GM18511 (cell line): ENCODE measurements at regions not wholly inside any gene's neighbourhood (a gene's known extent, or its start where the extent isn't known, plus 50 kb on each side); places are given as distances from the start of the nearest gene placed in this dataset.
A peak's percentile ranks its signal among the peaks of the same experiment; 100 is the strongest.
"Not testable (repeated sequence)": the region's sequence is repeated elsewhere in the genome, so short reads cannot be mapped to it uniquely, and the experiment has no call there.

Experiments used
- ATAC-seq: cut with Tn5 transposase; IDR thresholded peaks from one replicate; pipeline ENCODE4 v1.9.1; 2021; ENCODE audit warnings: mild to moderate bottlenecking, moderate library complexity; ENCODE audit not compliant: unreplicated experiment

DNA sequence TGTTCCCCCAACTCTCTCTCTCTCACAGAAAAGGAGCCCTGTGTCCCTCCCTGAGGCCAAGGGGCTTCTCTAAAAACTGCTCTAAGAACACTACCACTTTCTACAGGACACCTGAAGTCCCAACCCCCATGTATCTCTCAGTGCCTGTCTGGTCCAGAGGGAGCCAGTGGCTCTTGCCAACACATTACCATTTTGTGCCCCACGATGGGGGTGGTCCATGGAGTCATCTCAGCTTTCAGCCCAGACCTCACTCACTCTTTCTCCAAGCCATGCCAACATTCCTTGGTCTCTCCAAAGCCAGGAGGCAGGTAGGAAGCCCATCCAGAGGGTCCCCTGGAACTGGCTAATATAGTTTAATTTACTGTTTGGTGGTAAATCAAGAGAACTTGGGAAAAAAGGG, 962.1 kb upstream of the DEFB115 start:
- not testable (repeated sequence) for ATAC-seq

GRCh38 chr20:30295967-30296366, 961.5 kb upstream of the DEFB115 start:
- not testable (repeated sequence) for ATAC-seq

- ATAC-seq, result not testable (repeated sequence)
These were observed 959.4 kb upstream of the DEFB115 start for GRCh38 chr20:30297878-30298595.

- ATAC-seq, result not testable (repeated sequence)
These were observed 957.2 kb upstream of the DEFB115 start for GRCh38 chr20:30300220-30300642.

DNA sequence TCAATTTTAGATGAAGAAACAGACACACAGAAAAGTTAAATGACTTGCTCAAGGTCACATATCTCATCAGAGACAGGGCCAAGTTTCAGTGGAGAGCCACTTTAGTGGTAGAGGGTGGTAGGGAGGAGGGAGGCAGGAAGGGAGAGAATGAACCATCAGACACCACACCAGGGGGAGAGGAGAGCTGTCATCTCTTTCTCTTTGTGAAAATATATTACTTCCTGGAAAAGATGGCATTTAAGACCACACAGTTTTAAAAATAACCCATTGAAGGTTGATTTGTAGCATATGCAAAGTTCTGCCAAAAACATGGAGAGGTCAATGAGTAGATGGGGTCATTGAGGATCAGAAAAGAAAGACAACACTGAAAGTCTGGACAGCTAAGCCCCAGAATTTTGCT, 954.7 kb upstream of the DEFB115 start:
- ATAC-seq, result not testable (repeated sequence)

- not testable (repeated sequence) for ATAC-seq
These were observed 947.5 kb upstream of the DEFB115 start for GRCh38 chr20:30309938-30310337.

DNA sequence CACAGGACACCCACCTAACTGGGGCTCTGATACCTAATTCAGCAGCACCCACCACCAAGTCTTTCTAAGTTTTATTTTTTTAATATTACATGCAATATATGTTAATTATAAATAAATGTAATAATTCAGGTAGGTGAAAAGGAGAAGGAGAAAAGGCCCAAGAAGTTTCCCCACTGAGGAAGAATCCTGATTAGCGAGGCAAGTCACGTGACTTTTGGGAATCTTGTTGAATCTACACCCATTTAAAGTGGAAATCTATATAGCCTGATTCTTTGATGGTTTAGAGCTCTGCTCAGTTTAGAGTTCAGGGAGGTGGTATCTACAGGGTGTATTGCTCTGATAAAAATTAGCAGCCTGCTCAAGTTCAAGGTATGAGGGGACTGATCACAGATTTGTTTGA, 947.1 kb upstream of the DEFB115 start:
- ATAC-seq, result not testable (repeated sequence)

DNA sequence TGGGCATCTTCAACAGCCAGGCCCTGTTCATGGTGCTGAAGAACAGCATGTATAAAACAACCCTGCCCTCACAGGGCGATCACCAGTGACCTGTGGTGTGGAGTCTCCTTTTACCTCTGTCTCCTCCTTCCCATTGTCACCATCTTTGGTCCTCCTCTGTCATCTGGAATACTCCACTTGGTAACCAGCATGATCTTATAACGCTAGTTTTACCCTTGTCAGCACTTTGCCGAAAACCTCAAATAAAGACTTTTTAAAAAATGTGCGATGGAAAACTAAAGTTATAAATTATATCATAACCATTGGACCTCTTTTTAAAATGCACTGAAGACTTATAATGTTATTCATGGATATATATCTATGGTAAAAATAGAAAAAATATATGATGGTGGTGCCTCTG, 945.2 kb upstream of the DEFB115 start:
- ATAC-seq, result not testable (repeated sequence)

DNA sequence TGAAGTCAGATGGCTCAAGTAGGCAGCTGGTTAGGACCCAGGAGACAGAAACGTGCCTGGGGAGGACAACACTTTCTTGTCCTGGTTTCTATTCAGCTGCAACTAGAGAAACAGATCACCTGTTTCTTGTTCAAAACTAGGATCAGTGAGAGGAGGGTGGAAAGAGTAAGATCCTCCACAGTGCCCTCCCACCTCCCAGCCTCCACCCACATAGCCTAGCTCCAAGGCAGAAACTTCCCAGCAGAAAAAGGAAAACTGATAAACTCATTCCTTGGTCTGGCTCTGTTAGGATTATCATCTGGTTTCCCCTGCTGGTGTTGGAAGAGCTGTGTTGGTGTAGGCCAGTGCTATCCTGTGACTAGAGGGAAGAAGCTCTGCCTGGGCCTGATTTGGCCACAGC, 943.8 kb upstream of the DEFB115 start:
- not testable (repeated sequence) for ATAC-seq

DNA sequence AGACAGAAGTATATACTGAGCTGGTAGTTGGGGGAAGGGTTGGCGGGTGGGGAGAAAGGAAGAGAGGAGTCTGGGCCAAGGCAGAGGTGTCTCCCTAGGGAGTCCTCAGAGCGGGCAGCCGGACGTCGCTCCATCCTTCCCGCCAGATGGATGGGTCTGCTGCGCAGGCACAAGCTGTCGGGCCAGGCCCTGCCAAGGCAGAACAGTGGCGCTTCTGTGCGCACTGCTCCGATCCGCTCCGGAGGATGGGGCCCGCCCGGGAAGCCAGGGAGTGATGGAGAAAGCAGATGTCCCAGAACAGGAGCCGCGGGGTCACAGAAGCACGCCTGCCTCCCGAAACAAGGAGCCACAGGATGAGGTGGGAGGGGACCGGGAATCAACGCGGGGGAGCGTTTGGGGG, 941.4 kb upstream of the DEFB115 start:
- not testable (repeated sequence) for ATAC-seq

DNA sequence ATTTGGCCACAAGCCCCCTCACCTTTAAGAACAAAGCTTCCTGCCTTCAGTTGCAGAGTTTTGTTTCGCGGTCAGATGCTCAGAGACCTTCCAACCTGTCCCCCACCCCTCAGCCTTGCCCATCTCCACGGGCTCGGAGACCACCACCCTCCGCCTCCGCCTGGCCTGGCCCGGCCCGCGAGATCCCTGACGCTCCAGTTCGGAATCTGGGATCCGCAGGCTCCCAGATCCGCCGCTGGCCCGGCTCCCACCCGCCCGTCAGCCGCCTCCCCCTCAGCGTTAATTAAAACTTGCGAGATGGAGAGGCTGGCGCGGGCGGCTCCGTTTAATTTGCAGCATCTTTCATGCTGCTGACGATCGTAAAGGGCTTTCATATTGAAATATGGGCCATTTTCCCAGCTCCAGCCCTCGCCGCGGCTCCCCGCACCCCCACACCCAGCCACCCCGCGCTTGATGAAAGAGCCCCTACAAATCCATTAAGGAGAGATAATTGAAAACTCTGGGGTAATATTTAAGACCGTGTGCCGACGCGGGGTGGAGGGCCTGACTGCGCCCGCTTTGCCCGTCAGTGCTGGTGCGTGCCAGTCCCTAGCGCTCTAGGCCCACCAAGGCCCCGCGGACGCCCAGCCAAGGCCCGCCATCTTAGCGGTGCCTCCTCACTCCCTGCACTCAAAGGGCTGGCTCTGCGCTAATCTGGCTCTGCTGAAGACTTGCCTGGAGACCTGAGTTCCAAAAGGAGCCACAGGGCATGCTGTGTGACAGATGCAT, 940.7 kb upstream of the DEFB115 start:
- ATAC-seq, result not testable (repeated sequence)

GRCh38 chr20:30333744-30334143, 923.7 kb upstream of the DEFB115 start:
- ATAC-seq, result not testable (repeated sequence)

- not testable (repeated sequence) for ATAC-seq
These were observed 919.9 kb upstream of the DEFB115 start for GRCh38 chr20:30337556-30337955.

- ATAC-seq, result not testable (repeated sequence)
These were observed 908.5 kb upstream of the DEFB115 start for GRCh38 chr20:30348932-30349331.

- not testable (repeated sequence) for ATAC-seq
These were observed 900.5 kb upstream of the DEFB115 start for GRCh38 chr20:30356854-30357467.

DNA sequence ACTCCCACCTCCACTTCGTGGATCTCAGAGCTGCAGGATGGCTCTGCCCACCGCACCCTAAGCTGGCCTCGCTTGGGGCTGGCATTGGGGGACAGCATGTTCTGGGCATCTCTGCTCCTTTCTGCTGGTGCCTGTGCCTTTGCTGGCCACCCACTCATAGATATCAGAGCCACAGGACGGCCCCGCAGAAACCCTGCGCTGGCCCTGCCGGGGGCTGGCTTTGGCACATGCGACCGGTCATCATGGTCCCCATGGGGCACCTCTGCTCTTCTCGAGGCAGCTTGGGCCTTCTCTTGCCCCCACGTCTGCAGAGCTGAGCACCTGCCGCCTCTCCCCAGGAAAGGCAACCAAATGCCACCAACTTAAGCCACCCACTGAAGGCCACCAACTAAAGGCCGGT, 895.7 kb upstream of the DEFB115 start:
- ATAC-seq, result not testable (repeated sequence)

GRCh38 chr20:30376430-30376766, 881.1 kb upstream of the DEFB115 start:
- not testable (repeated sequence) for ATAC-seq

- peak; percentile 97 for ATAC-seq
These were observed 880.5 kb upstream of the DEFB115 start for GRCh38 chr20:30376767-30377658.

DNA sequence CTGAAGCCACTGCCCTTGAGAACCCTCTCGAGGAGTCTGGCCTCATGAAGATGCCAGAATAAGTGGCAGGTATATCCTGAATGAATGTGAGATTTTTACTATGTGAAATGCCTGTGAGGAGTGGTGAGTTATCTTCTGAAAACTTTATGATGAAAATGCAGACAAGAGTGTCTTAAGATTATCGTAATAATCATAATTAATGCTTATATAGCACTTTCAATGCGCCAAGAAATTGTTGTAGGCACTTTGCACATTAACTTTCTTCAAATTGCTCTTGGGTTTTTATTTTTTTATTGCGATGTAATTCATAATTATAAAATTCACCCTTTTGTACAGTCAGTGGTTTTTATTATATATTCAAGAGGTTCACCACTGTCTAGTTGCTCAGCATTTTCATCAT, 879.1 kb upstream of the DEFB115 start:
- ATAC-seq, result not testable (repeated sequence)

- ATAC-seq, result not testable (repeated sequence)
These were observed 878.7 kb upstream of the DEFB115 start for GRCh38 chr20:30378721-30379120.

GRCh38 chr20:30384841-30385240, 872.6 kb upstream of the DEFB115 start:
- ATAC-seq, result not testable (repeated sequence)
